ENCODE measurements at regions not wholly inside any gene's neighbourhood (a gene's known extent, or its start where the extent isn't known, plus 50 kb on each side); places are given as distances from the start of the nearest gene placed in this dataset.
"Not testable (repeated sequence)": the region's sequence is repeated elsewhere in the genome, so short reads cannot be mapped to it uniquely, and the experiment has no call there.

GRCh38 chr4:33829356-33829755 is 2415.0 kb downstream of the ARAP2 start:
- not testable (repeated sequence) for TF ChIP-seq CTCF (conservative IDR thresholded peaks at IDR 0.05; ENCODE audit: low read length); EZH2phosphoT487 (IDR thresholded peaks at IDR 0.05; ENCODE audit: borderline replicate concordance)

All from Loucy (cell line).